Left lung (tissue), 4 donors: ENCODE measurements at regions not wholly inside any gene's neighbourhood (a gene's known extent, or its start where the extent isn't known, plus 50 kb on each side); places are given as distances from the start of the nearest gene placed in this dataset.

Source experiments
- ATAC-seq: fragments of 200-7000 bp; cut with Tn5 transposase; one replicate; pipeline ENCODE4 v1.9.1; 2020; ENCODE audit warnings: moderate library complexity
- DNase-seq, 4 donors: peaks; one replicate each; pipeline ENCODE4 v3.0.0-alpha.2; 2013 to 2020
- H3K27ac ChIP-seq, 2 donors: fragments of 200-600 bp; sonication (generic) in 1 of 2; one replicate each; pipeline versions ENCODE4 v1.5.0 to v1.8.0; 2020 to 2021
- H3K27me3 ChIP-seq, 2 donors: fragments of 200-600 bp; sonication (generic) in 1 of 2; one replicate each; pipeline versions ENCODE4 v1.5.0 to v1.8.0; 2020 to 2021
- H3K36me3 ChIP-seq, 2 donors: fragments of 200-600 bp; sonication (generic) in 1 of 2; one replicate each; pipeline versions ENCODE4 v1.5.0 to v1.8.0; 2020 to 2021
- H3K4me1 ChIP-seq, 2 donors: fragments of 200-600 bp; one replicate each; pipeline ENCODE4 v1.8.0; 2021
- H3K4me3 ChIP-seq, 2 donors: fragments of 200-600 bp; sonication (generic) in 1 of 2; one replicate each; pipeline versions ENCODE4 v1.5.0 to v1.8.0; 2020 to 2021; ENCODE audit warnings: mild to moderate bottlenecking in 1 of 2
- H3K9me3 ChIP-seq, 2 donors: fragments of 200-600 bp; sonication (generic) in 1 of 2; one replicate each; pipeline versions ENCODE4 v1.5.0 to v1.8.0; 2020 to 2021
- CTCF ChIP-seq, 2 donors: fragments of 200-600 bp; sonication (generic) in 1 of 2; IDR thresholded peaks; one replicate each; pipeline versions ENCODE4 v1.5.0 to v1.8.0; 2021; ENCODE audit warnings: antibody characterized with exemption in 2 of 2
- intact Hi-C, 2 donors: fragments of 100-400 bp; cut with DNase I; formaldehyde crosslinking; loops; one replicate each; pipeline versions ENCODE4 v1.11.2 to v1.14.2; 2022
- donor health status: DM: no; HTN: yes; CAD: no.
- donor health status: DM: no; HTN: no; CAD: no.

- Histone ChIP-seq H3K4me3 (no peak overlapping the region), H3K27ac (no peak overlapping the region), H3K36me3 (no peaks in the 10 kb centered on the region), H3K27me3 (no peaks in the 10 kb centered on the region), H3K4me1 (peaks cover 0 to 16% of the 10 kb centered on the region in 2 donors), H3K9me3 (no peaks in the 10 kb centered on the region)
- TF ChIP-seq CTCF (IDR thresholded peaks at IDR 0.05): no peak
- DNase-seq: no peak
- no peak for ATAC-seq
- intact Hi-C loops: no loop called here
Measured at GRCh38 chr9:107592424-107592823, 102.9 kb upstream of the KLF4 start.

- no peak for DNase-seq
- no peaks in the 10 kb centered on the region for H3K9me3 ChIP-seq
Measured at GRCh38 chr9:107591781-107592180, 102.2 kb upstream of the KLF4 start.

GRCh38 chr9:107588393-107588792, 98.8 kb upstream of the KLF4 start:
- no peak for TF ChIP-seq CTCF (IDR thresholded peaks at IDR 0.05)
- peaks cover 0 to 26% of the 10 kb centered on the region in 2 donors for H3K4me1 ChIP-seq
- no peaks in the 10 kb centered on the region for H3K36me3 ChIP-seq
- no peak overlapping the region for H3K4me3 ChIP-seq
- intact Hi-C loops: no loop called here
- H3K27ac ChIP-seq: peak overlapping the region; percentile 73 to 79
- DNase-seq (no peak), ATAC-seq (no peak)
- no peaks in the 10 kb centered on the region for H3K9me3 ChIP-seq
- H3K27me3 ChIP-seq: no peaks in the 10 kb centered on the region

More at GRCh38 chr9:107591781-107592180, 102.2 kb upstream of the KLF4 start:
- intact Hi-C loops: no loop called here
- H3K27ac ChIP-seq: no peak overlapping the region
- no peaks in the 10 kb centered on the region for H3K36me3 ChIP-seq
- no peak for TF ChIP-seq CTCF (IDR thresholded peaks at IDR 0.05)
- H3K27me3 ChIP-seq: no peaks in the 10 kb centered on the region
- no peak for ATAC-seq
- H3K4me1 ChIP-seq: peaks cover 0 to 22% of the 10 kb centered on the region in 2 donors
- no peak overlapping the region for H3K4me3 ChIP-seq

- intact Hi-C loops: no loop called here
- Histone ChIP-seq H3K4me1 (peaks cover 0 to 26% of the 10 kb centered on the region in 2 donors), H3K36me3 (no peaks in the 10 kb centered on the region), H3K9me3 (no peaks in the 10 kb centered on the region), H3K27me3 (no peaks in the 10 kb centered on the region), H3K4me3 (peak overlapping the region in 1 of 2 donors; percentile 18), H3K27ac (peak overlapping the region; percentile 73 to 79)
- TF ChIP-seq CTCF (IDR thresholded peaks at IDR 0.05): no peak
- ATAC-seq (peak; percentile 84), DNase-seq (peak in 3 of 4 donors; percentile 32 to 82 (median 49))
Measured at GRCh38 chr9:107587191-107587963, 97.8 kb upstream of the KLF4 start.

- Histone ChIP-seq H3K27me3 (no peaks in the 10 kb centered on the region), H3K36me3 (no peaks in the 10 kb centered on the region), H3K9me3 (no peaks in the 10 kb centered on the region), H3K4me1 (peaks cover 0 to 26% of the 10 kb centered on the region in 2 donors), H3K27ac (peak overlapping the region in 1 of 2 donors; percentile 79), H3K4me3 (no peak overlapping the region)
- intact Hi-C loops: no loop called here
- ATAC-seq (no peak), DNase-seq (no peak)
- TF ChIP-seq CTCF (IDR thresholded peaks at IDR 0.05): no peak
Measured at GRCh38 chr9:107586493-107586892, 96.9 kb upstream of the KLF4 start.
